ENCODE measurements at regions not wholly inside any gene's neighbourhood (a gene's known extent, or its start where the extent isn't known, plus 50 kb on each side); places are given as distances from the start of the nearest gene placed in this dataset.

GRCh38 chr14:89625731-89626232 is 208.7 kb upstream of the FOXN3 start:
- DNase-seq = no peak

- no peak for DNase-seq
Measured at GRCh38 chr14:89625244-89625713, 208.2 kb upstream of the FOXN3 start.

DNA sequence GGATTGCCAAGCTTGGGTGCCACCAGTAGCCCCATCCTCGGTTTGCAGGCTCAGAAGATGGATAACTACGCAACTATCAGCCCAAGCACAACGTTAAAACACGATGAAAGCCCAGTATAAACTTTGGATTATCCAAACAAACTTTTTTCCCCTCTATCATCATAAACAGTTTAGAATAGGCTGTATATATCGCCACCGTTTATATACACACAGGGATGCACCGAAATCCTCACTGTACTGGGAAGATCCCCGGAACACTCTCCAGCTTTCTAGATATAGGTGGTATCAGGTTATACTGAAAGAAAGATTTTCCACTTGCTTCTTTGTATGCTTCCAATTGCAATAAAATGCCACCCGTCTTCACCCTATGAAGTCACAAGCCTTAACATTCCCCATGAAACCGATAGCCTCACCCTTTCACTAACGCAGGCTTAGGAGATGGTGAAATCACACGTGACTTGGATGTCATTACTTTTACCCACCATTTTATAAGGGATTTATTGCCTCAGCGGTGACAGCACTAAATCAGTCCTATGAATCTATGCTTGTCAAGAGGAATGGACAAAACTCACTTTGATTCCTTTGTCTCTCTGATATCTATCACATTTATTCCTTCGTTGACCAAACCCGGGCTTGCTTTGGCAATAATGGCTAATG is 207.6 kb upstream of the FOXN3 start:
- DNase-seq = no peak

- DNase-seq = no peak
Measured at GRCh38 chr14:89621791-89622638, 205.0 kb upstream of the FOXN3 start.

DNA sequence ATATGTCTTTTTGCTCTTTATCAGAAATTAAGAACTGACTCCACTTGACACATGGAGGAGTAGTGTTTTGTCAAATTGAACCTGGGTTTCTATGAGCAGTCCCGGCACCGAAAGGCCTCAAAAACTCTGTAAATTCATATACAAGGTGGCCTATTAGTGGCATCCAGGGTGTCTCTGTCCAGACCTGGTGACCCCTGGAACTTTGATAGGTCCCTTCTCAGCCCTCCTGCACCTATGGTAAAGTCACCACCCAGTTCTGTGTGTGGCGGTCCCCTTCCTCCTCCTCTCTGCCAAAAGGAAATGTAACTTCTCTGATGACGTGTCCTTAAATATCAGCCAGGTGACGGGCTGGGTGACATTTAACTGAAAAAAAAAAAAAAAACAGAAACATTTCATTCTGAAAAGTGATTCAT is 204.0 kb upstream of the FOXN3 start:
- DNase-seq = peak; percentile 41

- no peak for DNase-seq
Measured at GRCh38 chr14:89620436-89620835, 203.4 kb upstream of the FOXN3 start.

GRCh38 chr14:89619596-89619995 is 202.6 kb upstream of the FOXN3 start:
- no peak for DNase-seq

DNA sequence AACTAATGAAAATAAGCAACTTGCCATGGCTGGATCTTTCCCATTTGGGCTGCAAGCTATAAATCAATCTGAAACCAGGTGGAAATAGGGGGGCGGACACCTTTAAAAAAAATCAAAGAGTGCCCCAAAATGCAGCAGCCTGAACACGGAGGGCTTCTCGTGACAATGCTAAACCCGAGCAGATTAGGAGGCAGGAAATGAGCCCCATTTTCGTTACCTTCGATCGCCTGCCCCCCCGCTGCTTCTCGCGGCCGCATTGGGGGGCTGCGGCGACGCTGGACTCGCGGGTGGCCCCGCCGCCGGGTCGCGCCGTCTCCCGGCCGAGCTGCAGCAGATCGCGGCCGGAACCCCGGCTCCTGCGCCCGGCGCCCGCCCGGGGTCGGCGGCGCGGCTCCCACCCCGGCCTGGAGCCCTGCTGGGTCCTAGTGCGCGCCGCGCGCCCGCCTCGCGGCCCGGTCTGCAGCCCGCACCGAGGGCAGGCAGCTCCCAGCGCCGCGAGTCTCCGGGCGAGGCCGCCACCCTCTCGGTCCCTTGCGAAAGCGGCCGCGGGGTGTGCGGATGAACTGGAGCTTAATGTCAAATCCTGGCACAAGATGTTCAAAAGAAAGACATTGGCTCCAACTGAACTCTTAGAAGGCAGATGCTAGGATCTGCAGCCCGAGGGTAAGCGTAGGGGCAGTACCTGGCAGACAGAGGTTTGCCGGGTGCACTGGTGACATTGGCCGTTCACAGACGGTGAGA is 201.9 kb upstream of the FOXN3 start:
- DNase-seq = peak; percentile 54

GRCh38 chr14:89618330-89618708 is 201.3 kb upstream of the FOXN3 start:
- DNase-seq = no peak

GRCh38 chr14:89617481-89618329 is 200.7 kb upstream of the FOXN3 start:
- peak; percentile 22 for DNase-seq

DNA sequence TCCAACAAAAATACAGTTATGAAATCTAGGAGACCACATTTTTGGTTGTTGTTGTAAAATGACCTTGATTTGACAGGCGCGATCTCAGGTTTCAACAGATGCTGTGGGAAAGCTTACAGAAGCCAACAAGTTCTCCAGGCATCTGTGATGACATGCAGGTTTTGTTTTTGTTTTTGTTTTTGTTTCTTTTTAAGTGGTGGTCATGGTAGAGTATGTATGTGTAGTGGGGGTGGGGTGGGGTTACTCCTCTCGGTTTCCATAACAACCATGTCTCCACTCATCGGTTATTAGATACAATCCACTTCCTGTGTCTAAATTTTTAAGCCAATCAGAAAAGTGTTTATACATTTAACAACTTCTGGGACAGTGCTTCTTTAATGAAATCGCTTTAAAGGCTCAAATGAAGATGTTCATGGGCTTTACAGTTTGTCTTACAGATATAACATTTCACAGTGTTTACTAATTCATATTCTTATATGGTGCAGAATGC is 199.9 kb upstream of the FOXN3 start:
- peak; percentile 34 for DNase-seq

DNA sequence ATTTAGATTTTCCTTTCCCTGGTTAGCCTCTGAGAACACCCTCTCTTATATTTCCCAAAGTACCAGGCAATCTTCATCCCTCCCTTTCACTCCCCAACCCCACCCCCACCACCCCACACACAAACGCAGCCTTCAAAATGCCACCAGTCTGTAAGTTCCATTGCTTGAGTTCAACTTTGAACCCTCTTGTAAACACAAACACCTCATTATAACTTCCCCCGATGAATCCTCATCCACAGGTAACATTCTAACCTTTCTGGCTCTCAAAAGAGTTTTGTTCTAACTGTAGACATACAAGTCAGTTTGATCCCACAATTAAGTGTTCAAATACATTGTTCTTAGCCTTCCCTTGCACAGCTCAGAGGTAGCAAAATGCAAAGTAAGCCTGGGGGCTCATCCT is 199.4 kb upstream of the FOXN3 start:
- no peak for DNase-seq

DNA sequence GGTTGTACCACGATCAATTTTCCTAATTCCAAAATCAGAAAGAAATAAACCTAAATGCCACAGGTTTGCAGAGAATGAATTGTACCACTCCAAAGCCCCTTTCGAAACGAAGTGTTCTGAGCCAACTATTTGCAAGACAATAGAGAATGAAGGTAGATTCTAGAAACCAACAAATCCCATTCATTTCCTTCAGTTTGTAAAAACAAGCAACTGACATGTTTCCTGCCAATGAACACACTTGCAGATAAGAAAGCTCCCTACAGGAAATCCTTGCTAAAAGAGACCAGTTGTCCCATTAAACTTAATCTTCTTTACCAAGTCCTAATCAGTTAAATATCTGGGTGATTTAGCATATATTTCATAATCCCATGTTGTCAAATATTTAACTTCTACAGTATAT is 198.4 kb upstream of the FOXN3 start:
- DNase-seq = no peak

- DNase-seq = no peak
Measured at GRCh38 chr14:89614009-89614691, 197.1 kb upstream of the FOXN3 start.

- no peak for DNase-seq
Measured at GRCh38 chr14:89613260-89614008, 196.4 kb upstream of the FOXN3 start.

DNA sequence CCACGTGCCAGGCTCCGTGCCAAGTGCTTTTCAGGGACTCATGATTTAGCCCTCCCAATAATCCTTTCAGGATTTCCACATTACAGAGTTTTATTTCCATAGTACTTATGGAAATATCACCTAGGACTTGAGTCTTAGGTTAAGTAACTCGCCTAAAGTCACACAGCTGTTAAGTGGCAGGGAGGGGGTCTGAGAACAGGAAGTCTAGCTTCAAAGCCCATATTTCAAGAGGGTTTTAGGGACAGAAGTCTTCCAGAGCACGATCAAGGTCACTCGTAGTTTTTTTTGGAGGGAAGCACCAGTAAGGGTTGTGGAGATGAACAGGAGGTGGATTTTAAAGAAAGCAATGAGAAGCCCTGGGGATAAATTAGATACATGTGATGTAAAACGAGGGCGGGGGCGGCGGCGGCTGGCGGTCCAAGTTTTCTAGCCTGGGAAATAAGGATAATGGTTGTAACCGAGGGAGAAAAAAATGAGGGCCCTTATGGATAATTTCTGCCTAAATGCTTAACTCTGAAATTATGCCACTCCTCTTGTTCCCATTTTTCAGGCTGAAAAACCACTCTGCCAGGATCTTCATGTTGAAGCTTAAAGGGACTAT is 192.6 kb upstream of the FOXN3 start:
- DNase-seq = no peak

GRCh38 chr14:89607453-89607852 is 190.4 kb upstream of the FOXN3 start:
- no peak for DNase-seq

DNA sequence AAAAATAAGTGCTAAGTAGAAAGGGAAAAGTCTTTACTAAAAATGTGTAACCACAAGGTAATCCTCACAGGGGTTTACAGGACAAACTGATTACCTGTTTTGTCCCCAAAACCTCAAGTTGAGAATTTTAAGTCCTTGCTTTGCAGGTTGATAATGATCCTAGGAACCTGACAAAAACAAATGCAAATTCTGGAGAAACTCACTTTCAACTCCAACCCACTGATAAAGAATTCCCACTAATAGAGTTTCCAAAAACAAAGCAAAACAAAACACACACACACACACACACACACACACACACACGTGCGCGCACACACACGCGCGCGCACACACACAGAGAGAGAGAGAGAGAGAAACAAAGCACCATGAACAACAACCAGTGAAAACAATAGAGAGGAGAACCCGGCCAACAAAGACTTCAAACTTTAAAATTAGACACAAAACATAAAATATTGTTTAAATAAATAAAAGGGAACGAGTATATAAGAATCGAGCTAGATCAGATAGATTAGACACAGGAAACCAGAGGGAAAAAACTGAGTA is 187.0 kb upstream of the FOXN3 start:
- no peak for DNase-seq

GRCh38 chr14:89600950-89601826 is 184.2 kb upstream of the FOXN3 start:
- DNase-seq = no peak

Measured in activated CD4-positive, alpha-beta T cell treated with anti-CD3 and anti-CD28 coated beads, Interleukin-2, amount 50 U/mL, for 1 hour (primary cell).